ENCODE measurements at regions not wholly inside any gene's neighbourhood (a gene's known extent, or its start where the extent isn't known, plus 50 kb on each side); places are given as distances from the start of the nearest gene placed in this dataset.

- Histone ChIP-seq H3K4me2 (no peak overlapping the region), H3K4me1 (no peaks in the 10 kb centered on the region), H3K4me3 (no peak overlapping the region), H3K27ac (no peak overlapping the region), H3K9me3 (no peaks in the 10 kb centered on the region)
- 0% methylated on average over 2 of the region's 2 CpGs for WGBS (ENCODE audit: missing lambda C conversion rate)
- TF ChIP-seq CBX8 (IDR thresholded peaks at IDR 0.05) (no peak), JUN (IDR thresholded peaks at IDR 0.05) (no peak), CEBPB (IDR thresholded peaks at IDR 0.05) (no peak), HMGXB4 (CRISPR knock-in tag; IDR thresholded peaks at IDR 0.05; ENCODE audit: borderline replicate concordance) (no peak), POLR2AphosphoS2 (conservative IDR thresholded peaks at IDR 0.05; ENCODE audit: low read length) (no peak), TFCP2L1 (CRISPR knock-in tag; IDR thresholded peaks at IDR 0.05) (no peak), KDM5A (IDR thresholded peaks at IDR 0.05) (no peak), KDM1A (IDR thresholded peaks at IDR 0.05; ENCODE audit: low read depth) (no peak), SMC3 (IDR thresholded peaks at IDR 0.05) (no peak), MYC (IDR thresholded peaks at IDR 0.05; ENCODE audit: borderline replicate concordance, low read length) (no peak), MAZ (IDR thresholded peaks at IDR 0.05; ENCODE audit: borderline replicate concordance, low read depth, low read length) (no peak), HDAC2 (IDR thresholded peaks at IDR 0.05) (no peak), HOXA7 (CRISPR knock-in tag; IDR thresholded peaks at IDR 0.05) (no peak), HES2 (IDR thresholded peaks at IDR 0.05) (no peak), SREBF2 (IDR thresholded peaks at IDR 0.05) (no peak), REST (IDR thresholded peaks at IDR 0.05) (no peak), ESRRA (IDR thresholded peaks at IDR 0.05; ENCODE audit: borderline replicate concordance, low read length) (no peak), POLR2A (IDR thresholded peaks at IDR 0.05; ENCODE audit: low read length) (no peak)
- DNase-seq (ENCODE audit: low read depth in 1 of 2, low spot score in 1 of 2) (no peak), FAIRE-seq (no peak), ATAC-seq (no peak)
- ChIA-PET CTCF (no interaction called here), POLR2A (no interaction called here)
These were observed 669.3 kb downstream of the BCL11A start for GRCh38 chr2:59884166-59884565.

GRCh38 chr2:59882822-59883221 is 670.6 kb downstream of the BCL11A start:
- no peak overlapping the region for H3K4me3 ChIP-seq
- POLR2A ChIA-PET = no interaction called here
- CTCF ChIA-PET = interaction anchor here (1.0 kb wide), 1 partner anchor 61 kb away, joined by 3 read pairs; no protein-coding TSS in a partner anchor
- no peak for DNase-seq (ENCODE audit: low read depth in 1 of 2, low spot score in 1 of 2)
- no peaks in the 10 kb centered on the region for H3K9me3 ChIP-seq
- ATAC-seq = no peak
- no peak for FAIRE-seq
- no peaks in the 10 kb centered on the region for H3K4me1 ChIP-seq
- WGBS (ENCODE audit: missing lambda C conversion rate) = 5% methylated on average over 2 of the region's 2 CpGs
- no peak overlapping the region for H3K4me2 ChIP-seq
- H3K27ac ChIP-seq = no peak overlapping the region
- no peak for TF ChIP-seq CBX8 (IDR thresholded peaks at IDR 0.05)
- TF ChIP-seq HMGXB4 (CRISPR knock-in tag; IDR thresholded peaks at IDR 0.05; ENCODE audit: borderline replicate concordance) = no peak
- no peak for TF ChIP-seq USF2 (IDR thresholded peaks at IDR 0.05)
- no peak for TF ChIP-seq HEYL (CRISPR knock-in tag; IDR thresholded peaks at IDR 0.05)
- TF ChIP-seq PBX3 (IDR thresholded peaks at IDR 0.05) = no peak
- no peak for TF ChIP-seq JUN (IDR thresholded peaks at IDR 0.05)
- TF ChIP-seq FOXS1 (CRISPR knock-in tag; IDR thresholded peaks at IDR 0.05) = no peak
- no peak for TF ChIP-seq EHF (CRISPR knock-in tag; IDR thresholded peaks at IDR 0.05)

All from A549 (cell line).